H9 (cell line): ENCODE measurements at regions not wholly inside any gene's neighbourhood (a gene's known extent, or its start where the extent isn't known, plus 50 kb on each side); places are given as distances from the start of the nearest gene placed in this dataset.

ENCODE experiments used
- DNase-seq: peaks from one replicate; pipeline ENCODE4 v3.0.0-alpha.2; 2017
- H2AFZ ChIP-seq: one replicate; pipeline ENCODE4 v1.6.1; 2013; ENCODE audit warnings: mild to moderate bottlenecking, low read length, control low read depth, moderate library complexity
- H2AK5ac ChIP-seq: 2 replicates; pipeline ENCODE4 v1.6.1; 2013; ENCODE audit warnings: low read length, control low read depth, mixed read lengths; ENCODE audit not compliant: insufficient read length
- H2BK120ac ChIP-seq: one replicate; pipeline ENCODE4 v1.6.1; 2013; ENCODE audit warnings: low read depth, mild to moderate bottlenecking, low read length, control low read depth, inconsistent platforms; ENCODE audit not compliant: poor library complexity, severe bottlenecking
- H2BK12ac ChIP-seq: 2 replicates; pipeline ENCODE4 v1.6.1; 2013; ENCODE audit warnings: low read length, control low read depth, mixed read lengths, low read depth; ENCODE audit not compliant: insufficient read length
- H2BK15ac ChIP-seq: 2 replicates; pipeline ENCODE4 v1.6.1; 2013; ENCODE audit warnings: low read depth, low read length, control low read depth
- H2BK20ac ChIP-seq: one replicate; pipeline ENCODE4 v1.6.1; 2013; ENCODE audit warnings: low read depth, mild to moderate bottlenecking, low read length, control low read depth, inconsistent platforms; ENCODE audit not compliant: poor library complexity, severe bottlenecking
- H2BK5ac ChIP-seq: 2 replicates; pipeline ENCODE4 v1.6.1; 2013; ENCODE audit warnings: low read length, control low read depth, mixed read lengths; ENCODE audit not compliant: insufficient read length
- H3K14ac ChIP-seq: 2 replicates; pipeline ENCODE4 v1.6.1; 2013; ENCODE audit warnings: low read length, control low read depth; ENCODE audit not compliant: insufficient read depth
- H3K18ac ChIP-seq: 2 replicates; pipeline ENCODE4 v1.6.1; 2013; ENCODE audit warnings: low read depth, mild to moderate bottlenecking, mixed read lengths, low read length, control low read depth; ENCODE audit not compliant: insufficient read length
- H3K23ac ChIP-seq: 2 replicates; pipeline ENCODE4 v1.6.1; 2013; ENCODE audit warnings: low read length, control low read depth, mixed read lengths, low read depth; ENCODE audit not compliant: insufficient read length
- H3K23me2 ChIP-seq: 2 replicates; pipeline ENCODE4 v1.6.1; 2013; ENCODE audit warnings: low read depth, mild to moderate bottlenecking, mixed read lengths, low read length, control low read depth; ENCODE audit not compliant: insufficient read length, poor library complexity, severe bottlenecking
- H3K27ac ChIP-seq: 2 replicates; pipeline ENCODE4 v1.5.1; 2013; ENCODE audit warnings: low read length, control low read depth, mixed read lengths, low read depth; ENCODE audit not compliant: insufficient read length
- H3K27me3 ChIP-seq: 2 replicates; pipeline ENCODE4 v1.6.1; 2013; ENCODE audit warnings: low read length, control low read depth, inconsistent platforms; ENCODE audit not compliant: insufficient read depth
- H3K4ac ChIP-seq: 2 replicates; pipeline ENCODE4 v1.6.1; 2013; ENCODE audit warnings: low read depth, mild to moderate bottlenecking, control low read depth, inconsistent platforms, low read length, moderate library complexity
- H3K4me1 ChIP-seq: 2 replicates; pipeline ENCODE4 v1.6.1; 2013; ENCODE audit warnings: low read length, control low read depth, inconsistent platforms; ENCODE audit not compliant: insufficient read depth
- H3K4me2 ChIP-seq: 2 replicates; pipeline ENCODE4 v1.6.1; 2013; ENCODE audit warnings: low read length, control low read depth, mixed read lengths; ENCODE audit not compliant: insufficient read length, insufficient read depth
- H3K56ac ChIP-seq: 2 replicates; pipeline ENCODE4 v1.6.1; 2013; ENCODE audit warnings: low read depth, mild to moderate bottlenecking, mixed read lengths, low read length, control low read depth; ENCODE audit not compliant: insufficient read length
- H3K79me1 ChIP-seq: 2 replicates; pipeline ENCODE4 v1.6.1; 2013; ENCODE audit warnings: low read depth, mild to moderate bottlenecking, moderate library complexity, low read length, control low read depth, inconsistent platforms; ENCODE audit not compliant: insufficient read depth, poor library complexity, severe bottlenecking
- H3K79me2 ChIP-seq: 2 replicates; pipeline ENCODE4 v1.6.1; 2013; ENCODE audit warnings: low read length, control low read depth, inconsistent platforms; ENCODE audit not compliant: insufficient read depth
- H3K9ac ChIP-seq: 2 replicates; pipeline ENCODE4 v1.6.1; 2013; ENCODE audit warnings: low read length, control low read depth, mixed read lengths; ENCODE audit not compliant: insufficient read length; ENCODE audit errors: extremely low read depth
- H3K9me3 ChIP-seq: one replicate; pipeline ENCODE4 v1.6.1; 2013; ENCODE audit warnings: low read depth, low read length, inconsistent platforms; ENCODE audit not compliant: control insufficient read depth
- H3T11ph ChIP-seq: one replicate; pipeline ENCODE4 v1.6.1; 2013; ENCODE audit warnings: mild to moderate bottlenecking, low read length, control low read depth, inconsistent platforms
- H4K20me1 ChIP-seq: one replicate; pipeline ENCODE4 v1.6.1; 2013; ENCODE audit not compliant: control insufficient read depth, insufficient read length, insufficient read depth
- H4K5ac ChIP-seq: 2 replicates; pipeline ENCODE4 v1.6.1; 2013; ENCODE audit warnings: low read depth, mild to moderate bottlenecking, mixed read lengths, low read length, control low read depth; ENCODE audit not compliant: insufficient read length
- H4K8ac ChIP-seq: replicated peaks from 2 replicates; pipeline ENCODE4 v1.6.1; 2013; ENCODE audit warnings: low read length, control low read depth, mixed read lengths, low read depth; ENCODE audit not compliant: insufficient read length
- H4K91ac ChIP-seq: 2 replicates; pipeline ENCODE4 v1.6.1; 2013; ENCODE audit warnings: low read depth, mild to moderate bottlenecking, moderate library complexity, mixed read lengths, low read length, control low read depth; ENCODE audit not compliant: insufficient read length
- H3K27ac Mint-ChIP-seq, 3 experiments: 2 replicates in 2 of 3; 3 replicates in 1 of 3; pipeline ENCODE4 v1.8.0; 2020 to 2021; ENCODE audit warnings: mixed read lengths in 3 of 3, mild to moderate bottlenecking in 1 of 3, moderate library complexity in 1 of 3
- H3K27me3 Mint-ChIP-seq: 2 replicates; pipeline ENCODE4 v1.8.0; 2021; ENCODE audit warnings: low read depth, mild to moderate bottlenecking, moderate library complexity, mixed read lengths
- H3K36me3 Mint-ChIP-seq, 3 experiments: 2 replicates in 2 of 3; 3 replicates in 1 of 3; pipeline ENCODE4 v1.8.0; 2020 to 2021; ENCODE audit warnings: low read depth in 3 of 3, mixed read lengths in 3 of 3; ENCODE audit not compliant: insufficient read depth in 1 of 3
- H3K4me1 Mint-ChIP-seq, 2 experiments: 2 replicates each; pipeline ENCODE4 v1.8.0; 2020; ENCODE audit warnings: mixed read lengths in 2 of 2
- H3K4me3 Mint-ChIP-seq, 2 experiments: 2 replicates in 1 of 2; 3 replicates in 1 of 2; pipeline ENCODE4 v1.8.0; 2020 to 2021; ENCODE audit warnings: mild to moderate bottlenecking in 2 of 2, mixed read lengths in 2 of 2, moderate library complexity in 1 of 2
- H3K9me3 Mint-ChIP-seq, 2 experiments: 2 replicates in 1 of 2; 3 replicates in 1 of 2; pipeline ENCODE4 v1.8.0; 2020; ENCODE audit warnings: mild to moderate bottlenecking in 2 of 2, mixed read lengths in 2 of 2, moderate library complexity in 1 of 2
- WGBS: extraction: QIAGEN DNeasy Blood & Tissue Kit; methylation state at CpG from one replicate; pipeline ENCODE4 v1.1.7; 2013; ENCODE audit warnings: missing lambda C conversion rate, low lambda C conversion rate, mixed read lengths; ENCODE audit not compliant: insufficient read length; ENCODE audit errors: extremely low coverage; 5-methylcytosine and 5-hydroxymethylcytosine counted together
- TF ChIP-seq, protein P1 (sequence below): fragments of 200-600 bp; sonication (generic); conservative IDR thresholded peaks from 3 replicates; pipeline ENCODE4 v1.8.0; 2021; ENCODE audit warnings: antibody characterized with exemption, mild to moderate bottlenecking

DNA sequence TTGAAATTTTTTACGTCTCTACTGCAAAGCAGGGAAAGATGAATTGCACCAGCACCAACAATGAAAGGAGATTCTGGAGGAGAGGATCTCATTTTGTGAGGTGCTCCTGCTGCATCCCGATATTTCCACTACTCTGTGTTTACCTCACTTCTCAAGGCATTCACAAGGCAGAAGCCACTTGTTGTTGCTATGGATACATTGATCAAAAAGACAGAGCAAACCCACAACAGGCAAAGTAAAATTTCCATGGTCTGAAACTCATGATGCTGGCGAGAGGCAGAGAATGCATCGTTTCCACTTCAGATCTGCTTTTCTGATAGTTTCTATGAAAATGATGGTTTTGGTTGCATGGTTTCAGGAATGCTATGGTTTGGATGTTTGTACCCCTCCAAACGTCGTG, 323.3 kb downstream of the ASMT start:
- Mint-ChIP-seq H3K4me1 (peaks cover 15 to 16% of the 10 kb centered on the region in 2 experiments), H3K27me3 (0 out of 2 replicates have a peak, but pooled peaks cover 1% of the 10 kb centered on the region), H3K27ac (no peak overlapping the region), H3K4me3 (no peak overlapping the region), H3K9me3 (peaks cover 6% of the 10 kb centered on the region in 2 experiments; a peak in 4 of 5 replicates), H3K36me3 (peaks cover 2 to 18% (median 10%) of the 10 kb centered on the region in 3 experiments; a peak in 6 of 7 replicates)
- H3K79me1 ChIP-seq, result no peaks in the 10 kb centered on the region
- TF ChIP-seq, protein P1, sequence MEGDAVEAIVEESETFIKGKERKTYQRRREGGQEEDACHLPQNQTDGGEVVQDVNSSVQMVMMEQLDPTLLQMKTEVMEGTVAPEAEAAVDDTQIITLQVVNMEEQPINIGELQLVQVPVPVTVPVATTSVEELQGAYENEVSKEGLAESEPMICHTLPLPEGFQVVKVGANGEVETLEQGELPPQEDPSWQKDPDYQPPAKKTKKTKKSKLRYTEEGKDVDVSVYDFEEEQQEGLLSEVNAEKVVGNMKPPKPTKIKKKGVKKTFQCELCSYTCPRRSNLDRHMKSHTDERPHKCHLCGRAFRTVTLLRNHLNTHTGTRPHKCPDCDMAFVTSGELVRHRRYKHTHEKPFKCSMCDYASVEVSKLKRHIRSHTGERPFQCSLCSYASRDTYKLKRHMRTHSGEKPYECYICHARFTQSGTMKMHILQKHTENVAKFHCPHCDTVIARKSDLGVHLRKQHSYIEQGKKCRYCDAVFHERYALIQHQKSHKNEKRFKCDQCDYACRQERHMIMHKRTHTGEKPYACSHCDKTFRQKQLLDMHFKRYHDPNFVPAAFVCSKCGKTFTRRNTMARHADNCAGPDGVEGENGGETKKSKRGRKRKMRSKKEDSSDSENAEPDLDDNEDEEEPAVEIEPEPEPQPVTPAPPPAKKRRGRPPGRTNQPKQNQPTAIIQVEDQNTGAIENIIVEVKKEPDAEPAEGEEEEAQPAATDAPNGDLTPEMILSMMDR, result no peak
- H2BK120ac ChIP-seq, result no peak overlapping the region
- no peak overlapping the region for H3K14ac ChIP-seq
- H2BK5ac ChIP-seq, result no peak overlapping the region
- H2AFZ ChIP-seq, result no peak overlapping the region
- no peak overlapping the region for H4K5ac ChIP-seq
- H2BK15ac ChIP-seq, result no peak overlapping the region
- H4K8ac ChIP-seq, result no peak overlapping the region
- no peaks in the 10 kb centered on the region for H3K9me3 ChIP-seq
- H4K91ac ChIP-seq, result no peak overlapping the region
- H2BK20ac ChIP-seq, result no peak overlapping the region
- WGBS, result no CpG with 5 or more reads among the region's 6 CpGs
- no peaks in the 10 kb centered on the region for H4K20me1 ChIP-seq
- H3K56ac ChIP-seq, result no peak overlapping the region
- H3K23me2 ChIP-seq, result no peaks in the 10 kb centered on the region
- no peak overlapping the region for H2AK5ac ChIP-seq
- no peaks in the 10 kb centered on the region for H3K79me2 ChIP-seq
- no peak overlapping the region for H3K4ac ChIP-seq
- peaks cover 3% of the 10 kb centered on the region; the same call in 1 of the 2 replicates for H3K4me1 ChIP-seq
- no peak overlapping the region for H3K23ac ChIP-seq
- no peak overlapping the region for H3K9ac ChIP-seq
- no peak for DNase-seq
- no peak overlapping the region for H3T11ph ChIP-seq
- H3K4me2 ChIP-seq, result no peak overlapping the region
- H3K27ac ChIP-seq, result no peak overlapping the region
- no peak overlapping the region for H2BK12ac ChIP-seq
- no peak overlapping the region for H3K18ac ChIP-seq
- no peaks in the 10 kb centered on the region for H3K27me3 ChIP-seq
